Type B pancreatic cell (in vitro differentiated cells): ENCODE measurements at regions not wholly inside any gene's neighbourhood (a gene's known extent, or its start where the extent isn't known, plus 50 kb on each side); places are given as distances from the start of the nearest gene placed in this dataset.

Experiments
- DNase-seq: peaks from one replicate; pipeline ENCODE4 v3.0.0; 2021; ENCODE audit warnings: mixed read lengths; ENCODE audit not compliant: unreplicated experiment; ENCODE audit errors: extremely low spot score
- H3K27ac Mint-ChIP-seq: 2 replicates; pipeline ENCODE4 v1.8.0; 2021; ENCODE audit warnings: mild to moderate bottlenecking, mixed read lengths
- H3K27me3 Mint-ChIP-seq: 2 replicates; pipeline ENCODE4 v1.8.0; 2021; ENCODE audit warnings: mixed read lengths
- H3K36me3 Mint-ChIP-seq: 2 replicates; pipeline ENCODE4 v1.8.0; 2021; ENCODE audit warnings: mixed read lengths
- H3K4me1 Mint-ChIP-seq: one replicate; pipeline ENCODE4 v1.8.0; 2021; ENCODE audit warnings: mixed read lengths; ENCODE audit not compliant: unreplicated experiment
- H3K4me3 Mint-ChIP-seq: 2 replicates; pipeline ENCODE4 v1.8.0; 2021; ENCODE audit warnings: mild to moderate bottlenecking, mixed read lengths
- H3K9me3 Mint-ChIP-seq: 2 replicates; pipeline ENCODE4 v1.8.0; 2021; ENCODE audit warnings: mixed read lengths
- TF ChIP-seq, protein P1 (sequence below): fragments of 200-600 bp; sonication (generic); conservative IDR thresholded peaks from 2 replicates; pipeline ENCODE4 v1.5.0; 2021; ENCODE audit warnings: antibody characterized with exemption, mild to moderate bottlenecking

DNA sequence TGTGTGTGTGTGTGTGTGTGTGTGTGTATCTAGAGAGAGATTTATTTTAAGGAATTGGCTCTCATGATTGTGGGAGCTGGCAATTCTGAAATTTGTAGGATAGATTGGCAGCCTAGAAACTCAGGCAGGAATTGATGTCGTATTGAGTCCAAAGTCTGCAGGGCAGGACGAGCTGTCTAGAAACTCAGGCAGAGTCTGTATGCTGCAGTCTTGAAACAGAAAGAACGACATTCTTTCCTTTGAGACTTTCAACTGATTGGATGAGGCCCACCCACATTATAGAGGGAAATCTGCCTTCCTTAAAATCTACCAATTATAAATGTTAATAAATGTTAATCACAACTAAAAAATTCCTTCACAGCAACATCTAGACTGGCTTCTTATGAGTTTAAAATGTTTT is 436.6 kb upstream of the FANCL start:
- Mint-ChIP-seq H3K36me3 (no peaks in the 10 kb centered on the region), H3K9me3 (no peaks in the 10 kb centered on the region), H3K4me3 (no peak overlapping the region), H3K27ac (no peak overlapping the region), H3K4me1 (no peaks in the 10 kb centered on the region), H3K27me3 (no peaks in the 10 kb centered on the region)
- TF ChIP-seq, protein P1, sequence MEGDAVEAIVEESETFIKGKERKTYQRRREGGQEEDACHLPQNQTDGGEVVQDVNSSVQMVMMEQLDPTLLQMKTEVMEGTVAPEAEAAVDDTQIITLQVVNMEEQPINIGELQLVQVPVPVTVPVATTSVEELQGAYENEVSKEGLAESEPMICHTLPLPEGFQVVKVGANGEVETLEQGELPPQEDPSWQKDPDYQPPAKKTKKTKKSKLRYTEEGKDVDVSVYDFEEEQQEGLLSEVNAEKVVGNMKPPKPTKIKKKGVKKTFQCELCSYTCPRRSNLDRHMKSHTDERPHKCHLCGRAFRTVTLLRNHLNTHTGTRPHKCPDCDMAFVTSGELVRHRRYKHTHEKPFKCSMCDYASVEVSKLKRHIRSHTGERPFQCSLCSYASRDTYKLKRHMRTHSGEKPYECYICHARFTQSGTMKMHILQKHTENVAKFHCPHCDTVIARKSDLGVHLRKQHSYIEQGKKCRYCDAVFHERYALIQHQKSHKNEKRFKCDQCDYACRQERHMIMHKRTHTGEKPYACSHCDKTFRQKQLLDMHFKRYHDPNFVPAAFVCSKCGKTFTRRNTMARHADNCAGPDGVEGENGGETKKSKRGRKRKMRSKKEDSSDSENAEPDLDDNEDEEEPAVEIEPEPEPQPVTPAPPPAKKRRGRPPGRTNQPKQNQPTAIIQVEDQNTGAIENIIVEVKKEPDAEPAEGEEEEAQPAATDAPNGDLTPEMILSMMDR, result no peak
- DNase-seq, result no peak

DNA sequence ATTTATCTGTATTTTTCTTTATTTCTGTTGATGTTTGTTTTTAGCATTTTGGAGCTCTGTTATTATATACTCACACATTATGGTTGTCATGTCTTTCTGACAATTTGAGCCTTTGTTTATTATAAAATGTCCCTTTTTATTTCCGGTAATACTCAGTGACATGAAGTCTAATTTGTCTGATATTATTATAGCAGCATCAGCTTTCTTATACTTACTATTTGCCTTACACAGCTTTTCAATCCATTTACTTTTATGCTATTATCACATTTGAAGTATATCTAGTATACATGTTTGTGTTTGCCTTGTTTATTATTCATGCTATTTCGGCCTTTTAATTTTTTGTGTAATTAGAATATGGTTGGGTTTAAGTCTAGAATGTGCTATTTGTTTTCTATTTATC is 430.6 kb upstream of the FANCL start:
- Mint-ChIP-seq H3K27me3 (no peaks in the 10 kb centered on the region), H3K36me3 (no peaks in the 10 kb centered on the region), H3K9me3 (no peaks in the 10 kb centered on the region), H3K4me1 (no peaks in the 10 kb centered on the region), H3K27ac (no peak overlapping the region), H3K4me3 (no peak overlapping the region)
- DNase-seq, result no peak
- TF ChIP-seq, protein P1, result no peak

DNA sequence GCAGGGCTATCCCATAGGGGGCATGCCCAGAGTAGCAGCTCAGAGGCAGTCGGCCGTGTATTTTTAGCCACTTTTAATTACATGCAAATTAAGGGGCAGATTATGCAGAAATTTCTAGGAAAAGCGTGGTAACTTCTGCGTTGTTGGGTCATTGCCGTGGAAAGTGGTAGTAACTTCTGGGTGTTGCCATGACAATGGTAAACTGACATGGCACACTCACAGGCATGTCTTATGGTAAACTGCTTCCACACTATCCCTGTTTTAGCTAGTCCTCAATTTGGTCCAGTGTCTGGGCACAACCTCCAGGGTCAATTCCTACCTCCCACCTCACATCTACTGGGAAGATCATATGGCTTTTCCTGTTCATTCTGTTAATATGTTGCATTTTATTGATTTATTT is 428.9 kb upstream of the FANCL start:
- Mint-ChIP-seq H3K27ac (no peak overlapping the region), H3K4me1 (no peaks in the 10 kb centered on the region), H3K36me3 (no peaks in the 10 kb centered on the region), H3K9me3 (no peaks in the 10 kb centered on the region), H3K27me3 (no peaks in the 10 kb centered on the region), H3K4me3 (no peak overlapping the region)
- DNase-seq, result no peak
- TF ChIP-seq, protein P1, result no peak

DNA sequence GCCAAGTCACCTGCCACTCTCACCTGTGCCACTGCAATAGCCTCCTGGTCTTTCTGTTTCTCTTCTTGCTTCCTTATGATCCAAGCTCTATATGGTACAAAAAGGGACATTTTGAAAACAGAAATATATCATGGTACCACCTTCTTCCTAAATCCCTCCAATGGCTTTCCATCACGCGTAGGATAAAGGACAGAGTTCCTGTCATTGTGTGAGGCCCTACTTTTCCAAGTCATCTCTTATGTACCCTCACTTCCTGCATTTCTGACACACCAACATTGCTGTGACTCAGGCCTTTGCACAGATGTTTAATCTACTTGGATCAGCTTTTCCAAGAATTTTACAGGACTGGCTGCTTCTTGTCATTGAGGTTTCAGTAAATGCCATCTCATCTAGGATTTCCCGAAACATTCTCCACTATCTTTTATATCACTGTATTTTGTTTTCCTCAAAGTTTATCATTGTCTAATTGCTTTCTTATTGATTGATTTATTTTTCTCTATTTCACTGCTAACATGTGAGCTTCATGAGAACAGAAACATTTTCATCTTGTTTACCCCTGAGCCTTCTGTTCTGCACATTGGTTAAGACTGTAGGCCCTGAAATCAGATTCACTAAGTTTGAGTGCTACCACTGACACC is 426.1 kb upstream of the FANCL start:
- Mint-ChIP-seq H3K36me3 (no peaks in the 10 kb centered on the region), H3K9me3 (no peaks in the 10 kb centered on the region), H3K4me3 (no peak overlapping the region), H3K27ac (no peak overlapping the region), H3K4me1 (no peaks in the 10 kb centered on the region), H3K27me3 (no peaks in the 10 kb centered on the region)
- no peak for DNase-seq
- TF ChIP-seq, protein P1, result no peak

DNA sequence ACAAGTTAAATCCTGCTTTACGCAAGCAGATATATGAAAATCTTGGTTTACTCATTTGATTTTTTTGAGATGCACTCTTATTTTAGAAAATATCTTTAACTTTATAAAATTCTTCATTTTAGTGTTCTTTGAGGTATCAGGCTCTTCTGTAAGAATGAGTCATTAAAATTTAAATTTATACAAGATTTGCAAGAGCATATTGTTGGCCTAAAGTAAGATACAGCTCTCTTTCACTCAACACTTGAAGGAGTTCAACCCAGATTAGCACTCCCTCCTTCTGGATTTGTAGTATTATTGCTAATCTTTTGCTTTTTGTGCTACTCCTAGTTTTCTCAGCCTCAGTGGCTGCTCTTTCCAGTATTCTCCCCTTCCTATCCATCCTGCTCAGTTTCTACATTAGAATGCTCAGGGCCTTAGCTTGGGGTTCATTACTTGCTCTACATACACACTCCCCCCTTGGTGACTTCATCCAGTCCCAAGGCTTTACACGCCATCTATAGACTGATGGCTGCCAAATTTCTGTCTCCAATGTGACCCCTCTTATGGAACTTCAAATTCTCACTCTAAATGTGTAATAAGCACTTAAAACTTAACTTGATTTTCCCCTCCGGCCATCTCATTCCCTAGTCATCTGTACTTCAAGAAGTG is 425.3 kb upstream of the FANCL start:
- Mint-ChIP-seq H3K27me3 (no peaks in the 10 kb centered on the region), H3K9me3 (no peaks in the 10 kb centered on the region), H3K4me3 (no peak overlapping the region), H3K36me3 (no peaks in the 10 kb centered on the region), H3K27ac (no peak overlapping the region), H3K4me1 (no peaks in the 10 kb centered on the region)
- TF ChIP-seq, protein P1, result no peak
- no peak for DNase-seq
